H1 (cell line): ENCODE measurements at regions not wholly inside any gene's neighbourhood (a gene's known extent, or its start where the extent isn't known, plus 50 kb on each side); places are given as distances from the start of the nearest gene placed in this dataset.

ENCODE experiments used
- CTCF ChIA-PET: fragments of 300-600 bp; sonication (Branson Sonifier 250); formaldehyde crosslinking; loops from one replicate; lab custom pipeline; 2021; ENCODE audit not compliant: partially characterized antibody; lab: Charles Lee
- POLR2A ChIA-PET: fragments of 300-600 bp; sonication (Branson Sonifier 250); formaldehyde crosslinking; loops from one replicate; lab custom pipeline; 2021; ENCODE audit warnings: inconsistent platforms; ENCODE audit not compliant: partially characterized antibody; lab: Charles Lee
- DNase-seq, 2 experiments: peaks; one replicate each; pipeline versions ENCODE4 v3.0.0 to v3.0.0-alpha.2; 2010 to 2022; ENCODE audit warnings: low spot score in 2 of 2, low read depth in 1 of 2, mixed read lengths in 1 of 2
- FAIRE-seq: peaks from 2 replicates; lab custom pipeline; 2011; peaks lifted over from hg19 to GRCh38; lab: Jason Lieb, UNC
- H2AFZ ChIP-seq: 2 replicates; pipeline ENCODE4 v1.8.1; 2012; ENCODE audit warnings: low read length, inconsistent platforms
- H2AK5ac ChIP-seq: 2 replicates; pipeline ENCODE4 v1.6.1; 2013; ENCODE audit warnings: low read depth, low read length
- H2BK120ac ChIP-seq: replicated peaks from 2 replicates; pipeline ENCODE3; 2013; ENCODE audit warnings: low read depth, low read length, inconsistent platforms
- H2BK12ac ChIP-seq: 2 replicates; pipeline ENCODE4 v1.6.1; 2013; ENCODE audit warnings: low read depth, low read length
- H2BK15ac ChIP-seq: 2 replicates; pipeline ENCODE4 v1.6.1; 2013; ENCODE audit warnings: low read length
- H2BK20ac ChIP-seq: 2 replicates; pipeline ENCODE4 v1.6.1; 2013; ENCODE audit warnings: low read length
- H2BK5ac ChIP-seq: 2 replicates; pipeline ENCODE4 v1.6.1; 2013; ENCODE audit warnings: low read depth, low read length
- H3K14ac ChIP-seq: 2 replicates; pipeline ENCODE4 v1.6.1; 2013; ENCODE audit warnings: inconsistent platforms; ENCODE audit not compliant: insufficient read length
- H3K18ac ChIP-seq: 2 replicates; pipeline ENCODE4 v1.6.1; 2013; ENCODE audit warnings: low read length; ENCODE audit errors: extremely low read depth
- H3K23ac ChIP-seq: 2 replicates; pipeline ENCODE4 v1.6.1; 2013; ENCODE audit warnings: inconsistent platforms; ENCODE audit not compliant: insufficient read length
- H3K23me2 ChIP-seq: 2 replicates; pipeline ENCODE4 v1.6.1; 2013; ENCODE audit warnings: low read depth, low read length
- H3K27ac ChIP-seq: 2 replicates; pipeline ENCODE4 v1.6.1; 2011; ENCODE audit warnings: low read depth, low read length, inconsistent platforms
- H3K27me3 ChIP-seq, 4 experiments: replicated peaks in 1 of 4; 1 replicate in 1 of 4; 2 replicates in 3 of 4; pipeline versions ENCODE4 v1.6.1 to v1.8.1; 2011 to 2013; ENCODE audit warnings: low read length in 3 of 4, mild to moderate bottlenecking in 3 of 4, inconsistent platforms in 2 of 4, mixed read lengths in 2 of 4, moderate library complexity in 1 of 4; ENCODE audit not compliant: control insufficient read depth in 3 of 4, insufficient read depth in 3 of 4; ENCODE audit errors: extremely low read depth in 1 of 4
- H3K36me3 ChIP-seq, 4 experiments: 2 replicates each; pipeline versions ENCODE4 v1.6.1 to v1.8.1; 2011 to 2013; ENCODE audit warnings: mild to moderate bottlenecking in 4 of 4, low read length in 3 of 4, moderate library complexity in 2 of 4, control low read depth in 1 of 4, inconsistent platforms in 1 of 4; ENCODE audit not compliant: insufficient read depth in 4 of 4, control insufficient read depth in 2 of 4
- H3K4ac ChIP-seq: replicated peaks from 2 replicates; pipeline ENCODE3; 2013; ENCODE audit warnings: low read length, low read depth, mixed read lengths, inconsistent platforms; ENCODE audit not compliant: insufficient read length
- H3K4me1 ChIP-seq, 4 experiments: replicated peaks in 1 of 4; 1 replicate in 1 of 4; 2 replicates in 3 of 4; pipeline versions ENCODE4 v1.6.1 to v1.8.1; 2011 to 2013; ENCODE audit warnings: low read length in 3 of 4, inconsistent platforms in 2 of 4, mixed read lengths in 1 of 4; ENCODE audit not compliant: insufficient read depth in 4 of 4, control insufficient read depth in 3 of 4
- H3K4me2 ChIP-seq, 2 experiments: 2 replicates each; pipeline versions ENCODE4 v1.6.1 to v1.8.1; 2011 to 2013; ENCODE audit warnings: low read depth in 2 of 2, low read length in 2 of 2, control low read depth in 1 of 2, inconsistent platforms in 1 of 2, mild to moderate bottlenecking in 1 of 2; ENCODE audit not compliant: insufficient read depth in 1 of 2
- H3K4me3 ChIP-seq, 4 experiments: fragments of 200-600, 300-600 bp in 1 of 4; sonication (generic), shearing (Covaris generic), sonication (Bioruptor Twin) in 1 of 4; 2 replicates each; pipeline versions ENCODE4 v1.5.1 to v1.8.1; 2011 to 2016; ENCODE audit warnings: low read length in 4 of 4, low read depth in 3 of 4, control low read depth in 2 of 4, inconsistent platforms in 2 of 4, mild to moderate bottlenecking in 2 of 4, mixed read lengths in 1 of 4, moderate library complexity in 1 of 4; ENCODE audit not compliant: insufficient read depth in 2 of 4; ENCODE audit errors: extremely low read depth in 1 of 4
- H3K56ac ChIP-seq: replicated peaks from 2 replicates; pipeline ENCODE3; 2013; ENCODE audit warnings: low read depth, mild to moderate bottlenecking, mixed read lengths, low read length, inconsistent platforms; ENCODE audit not compliant: insufficient read length
- H3K79me1 ChIP-seq: 2 replicates; pipeline ENCODE4 v1.6.1; 2013; ENCODE audit warnings: low read depth, low read length, control low read depth
- H3K79me2 ChIP-seq, 2 experiments: 2 replicates each; pipeline versions ENCODE4 v1.6.1 to v1.8.1; 2012 to 2013; ENCODE audit warnings: low read length in 2 of 2, mild to moderate bottlenecking in 2 of 2, inconsistent platforms in 1 of 2; ENCODE audit not compliant: insufficient read depth in 2 of 2, control insufficient read depth in 1 of 2
- H3K9ac ChIP-seq, 4 experiments: replicated peaks in 1 of 4; 1 replicate in 1 of 4; 2 replicates in 3 of 4; pipeline versions ENCODE4 v1.6.1 to v1.8.1; 2011 to 2013; ENCODE audit warnings: low read depth in 3 of 4, low read length in 3 of 4, control low read depth in 2 of 4, mild to moderate bottlenecking in 2 of 4, moderate library complexity in 2 of 4, inconsistent platforms in 1 of 4; ENCODE audit errors: extremely low read depth in 1 of 4
- H3K9me3 ChIP-seq, 2 experiments: 2 replicates each; pipeline versions ENCODE4 v1.6.1 to v1.8.1; 2012 to 2013; ENCODE audit warnings: mild to moderate bottlenecking in 2 of 2, moderate library complexity in 2 of 2, control low read depth in 1 of 2, inconsistent platforms in 1 of 2, low read depth in 1 of 2, low read length in 1 of 2, mixed read lengths in 1 of 2; ENCODE audit not compliant: insufficient read depth in 2 of 2
- H4K20me1 ChIP-seq, 2 experiments: replicated peaks in 1 of 2; 2 replicates each; pipeline versions ENCODE3 to v1.8.1; 2011 to 2013; ENCODE audit warnings: inconsistent platforms in 2 of 2, low read length in 2 of 2, mild to moderate bottlenecking in 1 of 2; ENCODE audit not compliant: insufficient read depth in 2 of 2, control insufficient read depth in 1 of 2
- H4K5ac ChIP-seq: 2 replicates; pipeline ENCODE4 v1.6.1; 2013; ENCODE audit warnings: low read length, low read depth, mixed read lengths, inconsistent platforms; ENCODE audit not compliant: insufficient read length
- H4K8ac ChIP-seq: 2 replicates; pipeline ENCODE4 v1.8.0; 2013; ENCODE audit warnings: mild to moderate bottlenecking, moderate library complexity, low read length, inconsistent platforms; ENCODE audit not compliant: insufficient read depth; ENCODE audit errors: extremely low read depth
- H4K91ac ChIP-seq: replicated peaks from 2 replicates; pipeline ENCODE3; 2013; ENCODE audit warnings: low read length, mixed read lengths, inconsistent platforms; ENCODE audit not compliant: insufficient read length
- ATF3 ChIP-seq: IDR thresholded peaks from 2 replicates; pipeline ENCODE4 v1.6.1; 2011; ENCODE audit warnings: low read depth, mild to moderate bottlenecking, low read length; ENCODE audit not compliant: insufficient read depth
- BRCA1 ChIP-seq: IDR thresholded peaks from 2 replicates; pipeline ENCODE4 v1.6.1; 2012; ENCODE audit warnings: low read depth, low read length, improper control_type of control experiment
- CBX8 ChIP-seq: fragments of 300-800, 300-1000 bp; sonication (generic); IDR thresholded peaks from 2 replicates; pipeline ENCODE4 v1.7.1; 2016; ENCODE audit warnings: low read depth, low read length, borderline replicate concordance
- CTBP2 ChIP-seq: IDR thresholded peaks from 2 replicates; pipeline ENCODE4 v1.7.0; 2011; ENCODE audit warnings: borderline replicate concordance, mild to moderate bottlenecking, moderate library complexity, mixed read lengths, low read length; ENCODE audit not compliant: insufficient read depth, insufficient read length
- E2F6 ChIP-seq: IDR thresholded peaks from 2 replicates; pipeline ENCODE4 v1.6.1; 2012; ENCODE audit warnings: inconsistent platforms
- GTF2F1 ChIP-seq: IDR thresholded peaks from 2 replicates; pipeline ENCODE4 v1.6.1; 2012; ENCODE audit warnings: low read depth, low read length, improper control_type of control experiment, borderline replicate concordance
- KDM4A ChIP-seq: IDR thresholded peaks from one replicate; pipeline ENCODE4 v1.7.1; 2012; ENCODE audit warnings: low read depth, mild to moderate bottlenecking, moderate library complexity, low read length, inconsistent platforms; ENCODE audit not compliant: severe bottlenecking
- MAX ChIP-seq: IDR thresholded peaks from 2 replicates; pipeline ENCODE4 v1.6.1; 2012; ENCODE audit warnings: inconsistent platforms
- SP4 ChIP-seq: IDR thresholded peaks from 2 replicates; pipeline ENCODE4 v1.6.1; 2012; ENCODE audit warnings: low read length, inconsistent platforms
- WGBS, 2 experiments: shearing (Covaris generic) in 1 of 2; methylation state at CpG; one replicate each; pipeline versions ENCODE4 v1.1.6 to v1.1.7; 2013 to 2015; ENCODE audit warnings: low lambda C conversion rate in 2 of 2, mixed read lengths in 2 of 2, inconsistent platforms in 1 of 2, low coverage in 1 of 2, missing lambda C conversion rate in 1 of 2; ENCODE audit not compliant: insufficient replicate concordance in 2 of 2, insufficient coverage in 1 of 2, insufficient read length in 1 of 2; ENCODE audit errors: extremely low coverage in 1 of 2, missing lambda C conversion rate in 1 of 2; 5-methylcytosine and 5-hydroxymethylcytosine counted together

GRCh38 chr7:79702116-79702515 is 248.6 kb upstream of the MAGI2 start:
- Histone ChIP-seq H4K20me1 (no peaks in the 10 kb centered on the region), H2BK15ac (no peak overlapping the region), H3K4me3 (no peak overlapping the region), H3K27ac (no peak overlapping the region), H3K79me2 (no peaks in the 10 kb centered on the region), H4K91ac (no peak overlapping the region), H3K4me1 (no peaks in the 10 kb centered on the region), H3K4me2 (no peak overlapping the region), H2BK12ac (no peak overlapping the region), H3K27me3 (no peaks in the 10 kb centered on the region), H2AK5ac (no peak overlapping the region), H2AFZ (no peak overlapping the region), H3K9me3 (no peaks in the 10 kb centered on the region), H3K18ac (no peak overlapping the region), H3K4ac (no peak overlapping the region), H4K5ac (no peak overlapping the region), H2BK120ac (no peak overlapping the region), H3K79me1 (no peaks in the 10 kb centered on the region), H3K36me3 (no peaks in the 10 kb centered on the region), H2BK20ac (no peak overlapping the region), H3K23ac (no peak overlapping the region), H2BK5ac (no peak overlapping the region), H3K56ac (no peak overlapping the region), H3K14ac (no peak overlapping the region), H3K9ac (no peak overlapping the region), H4K8ac (no peak overlapping the region), H3K23me2 (no peaks in the 10 kb centered on the region)
- DNase-seq (no peak), FAIRE-seq (no peak)
- ChIA-PET POLR2A (no interaction called here), CTCF (interaction anchor here (0.7 kb wide), 1 partner anchor 395 kb away, joined by 3 read pairs; no protein-coding TSS in a partner anchor)
- 94% methylated on average over 1 of the region's 1 CpG; no CpG with 5 or more reads in 1 of the 2 experiments for WGBS, 2 experiments
- TF ChIP-seq ATF3 (no peak), CBX8 (no peak), CTBP2 (no peak), BRCA1 (no peak), KDM4A (no peak), MAX (no peak), SP4 (no peak), E2F6 (no peak), GTF2F1 (no peak)
